Activated CD8-positive, alpha-beta memory T cell treated with anti-CD3 and anti-CD28 coated beads, Interleukin-2, amount 50 U/mL, for 4 hours (primary cell): ENCODE measurements at regions not wholly inside any gene's neighbourhood (a gene's known extent, or its start where the extent isn't known, plus 50 kb on each side); places are given as distances from the start of the nearest gene placed in this dataset.
"Not testable (repeated sequence)": the region's sequence is repeated elsewhere in the genome, so short reads cannot be mapped to it uniquely, and the experiment has no call there.

Experiments
- DNase-seq: peaks from one replicate; pipeline ENCODE4 v3.0.0-alpha.2; 2020

- DNase-seq: no peak
Measured at GRCh38 chr7:113775804-113776203, 143.0 kb downstream of the PPP1R3A start.

DNA sequence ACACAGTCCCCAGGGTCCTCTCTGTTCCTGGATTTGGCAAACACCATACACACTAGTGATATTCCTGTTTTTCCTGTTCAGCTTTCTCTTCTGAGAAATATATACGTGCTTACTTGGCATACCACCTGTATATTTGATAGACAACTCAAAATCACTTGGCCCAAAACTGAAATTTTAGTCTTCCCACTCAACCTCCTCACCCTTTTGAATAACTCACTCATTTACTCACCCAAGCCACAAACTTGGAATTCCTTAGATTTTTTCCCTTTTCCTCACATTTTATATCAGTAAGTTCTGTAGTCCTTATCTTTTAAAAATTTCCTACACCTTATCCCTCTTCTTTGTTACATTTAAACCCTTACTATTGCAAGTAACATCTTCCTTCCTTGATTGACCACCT lies 143.4 kb downstream of the PPP1R3A start:
- DNase-seq: no peak

GRCh38 chr7:113774182-113774807 lies 144.5 kb downstream of the PPP1R3A start:
- no peak for DNase-seq

DNA sequence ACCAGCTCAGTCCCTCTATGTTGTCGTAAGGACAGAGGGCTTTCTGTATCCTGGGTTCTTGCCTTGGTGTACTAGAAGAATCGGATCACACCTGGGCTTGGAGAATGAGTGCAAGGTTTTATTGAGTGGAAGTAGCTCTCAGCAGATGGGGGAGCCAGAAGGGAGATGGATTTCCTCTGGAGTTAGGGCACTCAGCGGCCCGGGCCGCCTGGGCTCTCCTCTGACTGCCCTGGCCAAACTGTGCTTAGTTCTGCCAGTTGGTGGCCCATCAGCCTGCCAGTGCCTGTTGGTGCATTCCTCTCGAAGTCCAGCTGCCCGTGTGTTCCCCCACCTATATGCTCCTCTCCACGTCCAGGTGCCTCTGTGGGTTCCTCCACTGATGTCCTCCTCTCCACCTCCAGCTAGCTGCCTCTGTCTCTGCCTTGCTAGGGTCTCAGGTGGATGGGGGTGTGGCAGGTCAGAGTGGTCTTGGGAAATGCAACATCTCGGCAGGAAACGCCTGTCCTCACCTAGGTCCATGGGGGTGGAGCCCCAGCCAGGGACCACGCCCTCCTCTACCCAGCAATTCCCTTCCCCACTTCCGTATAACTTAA lies 148.6 kb downstream of the PPP1R3A start:
- DNase-seq: no peak

GRCh38 chr7:113768387-113768786 lies 150.4 kb downstream of the PPP1R3A start:
- no peak for DNase-seq

DNA sequence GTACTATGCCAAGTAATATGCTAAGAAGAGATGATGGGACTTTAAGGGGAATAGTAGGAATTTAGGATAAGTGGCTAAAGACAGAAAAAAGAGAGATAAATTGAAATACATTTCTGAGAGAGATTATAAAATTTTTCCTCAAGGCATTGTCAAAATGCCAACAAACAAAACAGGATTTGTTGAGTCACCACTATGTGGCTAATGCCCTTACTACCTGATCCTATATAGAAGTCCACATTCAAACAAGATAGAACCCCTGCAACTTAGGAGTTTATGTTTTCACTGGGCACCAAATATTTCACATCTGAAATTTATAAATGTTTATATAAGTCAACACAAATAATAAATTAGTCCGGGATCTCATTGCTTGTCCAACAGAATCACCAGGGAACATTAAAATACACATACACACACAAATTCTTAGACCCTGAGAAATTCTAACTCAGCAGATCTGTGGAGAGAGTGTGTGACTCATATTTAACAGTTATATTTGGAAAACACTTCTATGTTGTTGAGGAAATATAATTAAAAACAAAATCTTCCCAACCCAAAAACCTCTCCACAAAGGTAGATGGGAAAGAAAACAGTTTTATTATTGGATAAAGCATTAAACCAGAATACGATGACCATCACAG lies 154.3 kb downstream of the PPP1R3A start:
- DNase-seq: no peak

DNA sequence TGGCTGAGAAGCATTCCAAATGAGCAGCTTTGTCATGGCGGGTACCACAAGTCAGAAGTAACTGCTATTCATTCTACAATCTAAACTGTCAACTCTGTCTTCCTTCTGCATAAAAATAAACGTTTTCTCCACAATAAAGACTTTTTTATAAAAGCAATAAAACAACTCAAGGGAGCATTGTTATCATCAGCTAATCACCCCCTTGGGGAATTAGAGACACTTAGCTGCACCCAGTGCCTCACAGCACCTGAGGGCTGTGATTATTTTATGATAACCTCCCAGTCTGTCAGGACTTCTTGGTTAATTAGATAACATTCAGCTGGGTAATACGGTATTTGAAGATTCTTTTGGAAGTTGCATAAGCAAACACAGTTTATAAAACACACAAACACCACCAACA lies 155.6 kb downstream of the PPP1R3A start:
- no peak for DNase-seq

DNA sequence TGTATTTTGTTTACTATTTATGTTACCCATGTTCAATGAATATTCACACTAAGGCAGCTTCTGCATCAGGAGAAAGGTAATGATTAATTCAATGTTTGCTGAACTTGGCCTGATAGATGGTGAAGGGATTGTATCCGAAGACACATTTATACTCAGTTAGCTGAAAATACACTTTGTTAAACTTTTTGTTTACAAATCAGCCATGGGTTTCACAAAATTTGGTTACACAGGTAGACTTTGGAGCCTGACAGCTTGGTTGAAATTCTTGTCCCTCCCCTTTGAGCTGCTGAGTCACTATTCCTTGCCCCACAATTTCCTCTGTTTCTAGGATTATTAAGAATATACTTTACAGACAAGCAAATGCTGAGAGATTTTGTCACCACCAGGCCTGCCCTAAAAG lies 162.6 kb downstream of the PPP1R3A start:
- DNase-seq: no peak

DNA sequence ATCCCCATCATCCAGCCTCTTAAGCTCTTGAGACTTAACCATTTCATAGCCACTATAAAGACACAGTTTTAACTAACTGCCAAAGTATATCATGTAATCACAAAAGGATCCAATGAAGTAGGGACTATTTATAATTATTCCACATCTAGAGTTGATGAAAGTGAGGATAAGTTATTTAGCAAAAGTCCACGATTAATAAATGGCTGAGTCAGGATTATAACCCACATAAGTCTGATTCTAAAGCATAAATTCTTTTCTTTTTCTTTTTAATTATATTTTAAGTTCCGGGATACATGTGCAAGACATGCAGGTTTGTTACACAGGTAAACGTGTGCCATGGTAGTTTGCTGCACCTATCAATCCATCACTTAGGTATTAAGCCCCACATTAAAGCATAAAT lies 166.1 kb downstream of the PPP1R3A start:
- DNase-seq: no peak

GRCh38 chr7:113752289-113752688 lies 166.5 kb downstream of the PPP1R3A start:
- no peak for DNase-seq

- DNase-seq: no peak
Measured at GRCh38 chr7:113751547-113751946, 167.3 kb downstream of the PPP1R3A start.

DNA sequence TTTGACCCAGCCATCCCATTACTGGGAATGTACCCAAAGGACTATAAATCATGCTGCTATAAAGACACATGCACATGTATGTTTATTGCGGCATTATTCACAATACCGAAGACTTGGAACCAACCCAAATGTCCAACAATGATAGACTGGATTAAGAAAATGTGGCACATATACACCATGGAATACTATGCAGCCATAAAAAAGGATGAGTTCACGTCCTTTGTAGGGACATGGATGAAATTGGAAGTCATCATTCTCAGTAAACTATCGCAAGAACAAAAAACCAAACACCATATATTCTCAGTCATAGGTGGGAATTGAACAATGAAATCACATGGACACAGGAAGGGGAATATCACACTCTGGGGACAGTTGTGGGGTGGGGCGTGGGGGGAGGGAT lies 170.4 kb downstream of the PPP1R3A start:
- not testable (repeated sequence) for DNase-seq

- DNase-seq: not testable (repeated sequence)
Measured at GRCh38 chr7:113742946-113743431, 175.8 kb downstream of the PPP1R3A start.

DNA sequence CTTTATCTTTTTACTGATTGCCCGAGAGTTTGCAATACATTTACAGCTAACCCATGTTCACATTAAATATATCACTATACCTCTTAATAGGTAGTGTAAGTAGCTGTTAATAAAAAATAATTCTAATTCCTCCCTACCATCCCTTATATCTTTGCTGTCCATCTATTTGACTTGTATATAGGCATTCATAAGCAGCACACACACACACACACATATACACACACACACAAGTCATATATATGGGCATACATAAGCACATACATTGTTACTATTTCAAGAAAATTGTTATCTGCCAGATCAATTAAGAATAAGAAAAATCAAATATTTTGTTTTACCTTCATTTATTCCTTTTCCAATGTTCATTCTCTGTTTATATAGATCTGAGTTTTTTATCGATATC lies 176.4 kb downstream of the PPP1R3A start:
- no peak for DNase-seq

DNA sequence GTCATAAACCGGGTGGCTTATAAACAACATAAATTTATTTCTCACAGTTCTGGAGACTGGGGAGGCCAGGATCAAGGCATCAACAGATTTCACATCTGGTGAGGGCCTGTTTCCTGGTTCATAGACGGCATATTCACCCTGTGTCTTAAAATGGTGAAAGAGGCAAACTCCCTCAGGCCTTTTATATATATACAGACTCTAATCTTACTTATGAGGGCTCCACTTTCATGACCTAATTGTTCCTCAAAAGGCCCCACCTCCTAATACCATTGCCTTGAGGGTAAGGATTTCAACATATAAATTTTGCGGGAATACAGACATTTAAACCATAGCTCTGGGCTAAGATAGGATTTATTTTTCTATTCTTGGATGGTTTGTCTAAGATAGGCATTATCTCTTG lies 187.2 kb downstream of the PPP1R3A start:
- no peak for DNase-seq

DNA sequence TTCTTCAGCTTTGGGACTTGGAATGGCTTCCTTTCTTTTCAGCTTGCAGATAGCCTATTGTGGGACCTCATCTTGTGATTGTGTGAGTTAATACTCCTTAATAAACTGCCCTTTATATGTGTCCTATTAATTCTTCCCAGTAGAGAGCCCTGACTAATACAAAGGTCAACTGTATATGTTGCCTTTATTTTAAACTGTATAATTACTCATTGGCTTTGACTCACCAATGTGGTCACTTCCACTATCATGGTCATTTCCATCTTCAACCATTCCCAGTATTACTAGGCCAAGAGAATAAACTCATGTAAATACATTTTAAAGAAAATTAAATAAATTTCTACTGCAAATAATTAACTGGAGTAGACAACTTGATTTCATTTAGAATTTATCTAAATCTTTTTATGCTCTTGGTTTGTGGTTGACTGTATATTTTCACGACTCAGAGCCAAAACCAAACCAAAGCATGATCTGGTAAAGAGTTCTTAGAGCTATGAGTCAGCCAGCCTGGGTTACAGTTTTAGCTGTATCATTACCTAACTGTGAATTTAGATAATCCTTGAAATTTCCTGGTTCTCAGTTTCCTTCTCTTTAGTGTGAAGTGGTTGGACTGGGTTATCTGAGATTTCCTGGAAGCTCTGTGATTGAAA lies 188.4 kb downstream of the PPP1R3A start:
- DNase-seq: no peak

DNA sequence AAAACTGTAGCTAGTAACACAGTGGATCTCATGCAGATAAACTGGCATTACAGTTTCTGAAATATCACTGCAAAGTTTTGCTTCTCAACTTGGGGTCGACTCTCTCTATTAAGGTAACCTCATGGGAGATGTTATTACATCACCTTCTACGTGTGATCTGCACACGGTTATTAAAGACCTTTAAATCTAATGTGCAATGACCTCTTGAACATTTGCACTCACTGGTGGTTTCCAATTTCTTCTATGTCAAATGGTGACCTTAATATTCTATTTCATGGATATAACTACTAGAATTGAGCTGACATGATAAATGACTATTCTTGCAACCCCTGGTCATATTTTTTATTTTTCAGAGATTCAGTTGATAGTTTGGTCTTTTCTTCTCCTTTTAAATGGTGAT lies 191.3 kb downstream of the PPP1R3A start:
- no peak for DNase-seq

GRCh38 chr7:113722006-113722405 lies 196.8 kb downstream of the PPP1R3A start:
- DNase-seq: no peak

GRCh38 chr7:113717739-113718138 lies 201.1 kb downstream of the PPP1R3A start:
- DNase-seq: no peak

GRCh38 chr7:113715981-113716856 lies 202.6 kb downstream of the PPP1R3A start:
- DNase-seq: no peak

DNA sequence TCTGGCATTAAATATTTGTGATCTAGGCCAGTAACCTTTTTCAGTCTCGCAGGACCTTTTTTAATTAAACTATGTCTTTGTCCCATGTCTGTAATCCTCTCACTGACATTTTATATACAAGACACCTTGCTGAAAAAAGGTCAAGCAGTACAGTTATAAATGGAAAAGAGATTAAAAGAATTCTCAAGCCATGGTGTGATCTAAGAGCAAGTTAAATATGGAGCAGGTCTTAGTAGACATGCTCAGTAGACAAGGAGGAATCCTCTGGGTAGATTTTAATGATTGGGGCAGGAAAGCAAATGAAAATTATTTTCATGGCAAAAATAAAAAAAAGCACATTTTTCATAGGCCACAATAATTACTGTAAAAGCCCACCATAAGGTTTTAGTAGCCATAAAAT lies 203.5 kb downstream of the PPP1R3A start:
- no peak for DNase-seq

DNA sequence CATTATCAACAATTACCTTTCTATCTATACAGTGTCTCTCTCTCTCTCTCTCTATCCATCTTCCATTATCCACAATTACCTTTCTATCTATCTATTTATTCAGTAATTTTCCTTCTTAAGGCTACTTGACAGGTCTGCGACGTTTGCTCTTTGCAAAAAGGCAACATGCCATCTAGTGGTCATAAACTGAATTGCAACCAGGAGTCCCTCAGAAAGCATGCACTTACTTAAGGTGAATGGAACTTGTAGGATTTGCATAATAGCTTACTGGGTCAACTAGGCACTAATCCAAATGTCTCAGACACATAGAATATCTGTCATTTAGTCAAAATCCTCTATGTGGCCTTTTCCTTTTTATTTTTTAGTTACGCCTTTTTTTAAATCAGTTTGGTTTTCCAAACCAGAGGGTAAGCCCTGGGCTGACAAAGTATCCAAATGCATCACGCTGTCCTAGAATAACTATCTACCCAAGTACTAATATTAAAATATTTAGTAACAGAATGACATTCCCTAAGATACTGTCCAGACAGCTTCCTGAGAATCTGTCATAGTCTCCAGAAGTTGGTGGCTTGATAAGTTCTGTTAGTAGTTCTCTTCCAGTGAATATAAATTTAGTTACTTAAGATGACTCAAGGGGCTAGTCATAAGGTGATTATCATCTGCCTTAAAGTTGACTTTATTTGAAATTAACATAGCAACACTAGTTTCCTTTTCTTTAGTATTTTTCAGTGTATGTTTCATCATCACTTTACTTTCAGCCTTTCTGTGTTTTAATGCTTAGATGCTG lies 208.3 kb downstream of the PPP1R3A start:
- no peak for DNase-seq
